GM10266 (cell line): ENCODE measurements at regions not wholly inside any gene's neighbourhood (a gene's known extent, or its start where the extent isn't known, plus 50 kb on each side); places are given as distances from the start of the nearest gene placed in this dataset.
"Not testable (repeated sequence)": the region's sequence is repeated elsewhere in the genome, so short reads cannot be mapped to it uniquely, and the experiment has no call there.

ENCODE experiments used
- DNase-seq: peaks from one replicate; pipeline ENCODE4 v3.0.0; 2012; ENCODE audit errors: extremely low spot score
- CTCF ChIP-seq: IDR thresholded peaks from 2 replicates; pipeline ENCODE4 v1.5.1; 2012; ENCODE audit warnings: mild to moderate bottlenecking, low read depth; ENCODE audit not compliant: control insufficient read depth, insufficient read depth; ENCODE audit errors: missing control alignments

GRCh38 chr1:112093372-112093694 is 103.9 kb upstream of the KCND3 start:
- TF ChIP-seq CTCF, result no peak
- no peak for DNase-seq

- no peak for TF ChIP-seq CTCF
- no peak for DNase-seq
Measured at GRCh38 chr1:112099979-112100378, 110.5 kb upstream of the KCND3 start.

GRCh38 chr1:112105557-112105956 is 116.1 kb upstream of the KCND3 start:
- no peak for TF ChIP-seq CTCF

GRCh38 chr1:112110031-112110430 is 120.6 kb upstream of the KCND3 start:
- no peak for TF ChIP-seq CTCF
- DNase-seq, result no peak

More at GRCh38 chr1:112105557-112105956, 116.1 kb upstream of the KCND3 start:
- no peak for DNase-seq

GRCh38 chr1:112111734-112112133 is 122.3 kb upstream of the KCND3 start:
- TF ChIP-seq CTCF, result no peak
- DNase-seq, result no peak

- no peak for DNase-seq
- no peak for TF ChIP-seq CTCF
Measured at GRCh38 chr1:112114540-112114939, 125.1 kb upstream of the KCND3 start.

- no peak for DNase-seq
- TF ChIP-seq CTCF, result no peak
Measured at GRCh38 chr1:112126598-112126997, 137.1 kb upstream of the KCND3 start.

- DNase-seq, result not testable (repeated sequence)
Measured at GRCh38 chr1:112127606-112128005, 138.1 kb upstream of the KCND3 start.
